OCI-LY3 (cell line): ENCODE measurements at regions not wholly inside any gene's neighbourhood (a gene's known extent, or its start where the extent isn't known, plus 50 kb on each side); places are given as distances from the start of the nearest gene placed in this dataset.

ENCODE experiments used
- H2AFZ ChIP-seq: fragments of 200-600, 300-600 bp; shearing (Covaris generic); 2 replicates; pipeline ENCODE4 v1.6.0; 2014; ENCODE audit warnings: antibody characterized with exemption, low read depth, low read length
- H3K27ac ChIP-seq: fragments of 200-600, 300-600 bp; sonication (generic); 2 replicates; pipeline ENCODE4 v1.5.1; 2014; ENCODE audit warnings: mild to moderate bottlenecking, low read length, moderate library complexity, mixed read lengths
- H3K27me3 ChIP-seq: fragments of 200-600, 300-600 bp; sonication (generic); 2 replicates; pipeline ENCODE4 v1.6.1; 2014; ENCODE audit warnings: low read depth, low read length, mixed read lengths
- H3K36me3 ChIP-seq: fragments of 200-600, 300-600 bp; sonication (generic); replicated peaks from 2 replicates; pipeline ENCODE3; 2014; ENCODE audit warnings: low read depth, low read length, mixed read lengths
- H3K4me1 ChIP-seq: fragments of 300-600, 200-600 bp; sonication (generic); 2 replicates; pipeline ENCODE4 v1.6.1; 2014; ENCODE audit warnings: low read length, mixed read lengths
- H3K4me2 ChIP-seq: fragments of 200-600, 300-600 bp; sonication (generic); 2 replicates; pipeline ENCODE4 v1.6.1; 2014; ENCODE audit warnings: low read length, mixed read lengths
- H3K4me3 ChIP-seq: fragments of 300-600, 200-600 bp; sonication (generic); 2 replicates; pipeline ENCODE4 v1.5.1; 2014; ENCODE audit warnings: antibody characterized with exemption, mild to moderate bottlenecking, low read length, moderate library complexity
- H3K79me2 ChIP-seq: fragments of 300-600, 200-600 bp; shearing (Covaris generic); 2 replicates; pipeline ENCODE4 v1.6.1; 2014; ENCODE audit warnings: mild to moderate bottlenecking, low read length, mixed read lengths
- H3K9ac ChIP-seq: fragments of 300-600, 200-600 bp; shearing (Covaris generic); 2 replicates; pipeline ENCODE4 v1.6.0; 2014; ENCODE audit warnings: mild to moderate bottlenecking, low read length, moderate library complexity
- H3K9me3 ChIP-seq: fragments of 200-600, 300-600 bp; shearing (Covaris generic); 2 replicates; pipeline ENCODE4 v1.6.1; 2014; ENCODE audit warnings: low read length, mixed read lengths; ENCODE audit not compliant: insufficient read depth
- H4K20me1 ChIP-seq: fragments of 200-600, 300-600 bp; sonication (generic); 2 replicates; pipeline ENCODE4 v1.6.1; 2016; ENCODE audit warnings: low read length, mixed read lengths; ENCODE audit not compliant: insufficient read depth
- CTCF ChIP-seq: fragments of 200-600, 300-600 bp; sonication (generic); IDR thresholded peaks from 2 replicates; pipeline ENCODE4 v1.5.1; 2014; ENCODE audit warnings: antibody characterized with exemption, low read length, low read depth
- EZH2phosphoT487 ChIP-seq: fragments of 200-600 bp; shearing (Covaris generic); IDR thresholded peaks from 2 replicates; pipeline ENCODE4 v1.6.1; 2018; ENCODE audit warnings: antibody characterized with exemption, mixed run types, low read depth

GRCh38 chr9:99745085-99745484 is 76.6 kb upstream of the NR4A3 start:
- Histone ChIP-seq H3K4me1 (peaks cover 7% of the 10 kb centered on the region), H2AFZ (no peak overlapping the region), H3K36me3 (no peaks in the 10 kb centered on the region), H3K79me2 (no peaks in the 10 kb centered on the region), H3K27ac (no peak overlapping the region), H3K9ac (no peak overlapping the region), H3K27me3 (no peaks in the 10 kb centered on the region), H3K4me3 (no peak overlapping the region), H3K9me3 (no peaks in the 10 kb centered on the region), H3K4me2 (no peak overlapping the region), H4K20me1 (no peaks in the 10 kb centered on the region)
- TF ChIP-seq CTCF (no peak), EZH2phosphoT487 (no peak)

GRCh38 chr9:99746406-99746805 is 75.3 kb upstream of the NR4A3 start:
- H3K9ac ChIP-seq: no peak overlapping the region
- H4K20me1 ChIP-seq: no peaks in the 10 kb centered on the region
- H2AFZ ChIP-seq: no peak overlapping the region
- H3K4me2 ChIP-seq: no peak overlapping the region
- no peak overlapping the region for H3K4me3 ChIP-seq
- H3K4me1 ChIP-seq: peaks cover 7% of the 10 kb centered on the region
- no peaks in the 10 kb centered on the region for H3K36me3 ChIP-seq
- no peaks in the 10 kb centered on the region for H3K79me2 ChIP-seq
- no peak for TF ChIP-seq CTCF
- no peaks in the 10 kb centered on the region for H3K9me3 ChIP-seq
- H3K27ac ChIP-seq: no peak overlapping the region
- no peaks in the 10 kb centered on the region for H3K27me3 ChIP-seq

GRCh38 chr9:99748266-99748665 is 73.4 kb upstream of the NR4A3 start:
- no peak overlapping the region for H3K9ac ChIP-seq
- no peaks in the 10 kb centered on the region for H3K79me2 ChIP-seq
- H3K27me3 ChIP-seq: no peaks in the 10 kb centered on the region
- H3K36me3 ChIP-seq: no peaks in the 10 kb centered on the region
- H2AFZ ChIP-seq: no peak overlapping the region
- no peak overlapping the region for H3K4me2 ChIP-seq
- no peaks in the 10 kb centered on the region for H3K9me3 ChIP-seq
- peaks cover 7% of the 10 kb centered on the region for H3K4me1 ChIP-seq
- TF ChIP-seq CTCF (no peak), EZH2phosphoT487 (no peak)
- no peak overlapping the region for H3K27ac ChIP-seq
- no peak overlapping the region for H3K4me3 ChIP-seq
- H4K20me1 ChIP-seq: no peaks in the 10 kb centered on the region

- no peaks in the 10 kb centered on the region for H3K79me2 ChIP-seq
- no peak overlapping the region for H3K4me2 ChIP-seq
- no peak overlapping the region for H3K4me3 ChIP-seq
- H3K4me1 ChIP-seq: peaks cover 7% of the 10 kb centered on the region
- no peak overlapping the region for H3K27ac ChIP-seq
- H3K27me3 ChIP-seq: no peaks in the 10 kb centered on the region
- H3K9me3 ChIP-seq: no peaks in the 10 kb centered on the region
- no peak overlapping the region for H2AFZ ChIP-seq
- no peaks in the 10 kb centered on the region for H3K36me3 ChIP-seq
- TF ChIP-seq EZH2phosphoT487: no peak
- no peak for TF ChIP-seq CTCF
- H3K9ac ChIP-seq: no peak overlapping the region
- no peaks in the 10 kb centered on the region for H4K20me1 ChIP-seq
Measured at GRCh38 chr9:99748676-99749075, 73.0 kb upstream of the NR4A3 start.
